Endothelial cell of umbilical vein (primary cell): ENCODE measurements at regions not wholly inside any gene's neighbourhood (a gene's known extent, or its start where the extent isn't known, plus 50 kb on each side); places are given as distances from the start of the nearest gene placed in this dataset.

Experiments used
- BruUV-seq: library from RNA; stranded (reverse); fragments of 400-500 nt; replicated peaks from 2 replicates; lab custom pipeline; 2021; lab: Mats Ljungman, UMichigan
- CTCF ChIA-PET: fragments of 300-600, 350-600 bp; sonication (Branson Sonifier 250); formaldehyde crosslinking; loops from one replicate; lab custom pipeline; 2021; ENCODE audit warnings: antibody characterized with exemption, inconsistent platforms; lab: Charles Lee
- POLR2A ChIA-PET: fragments of 300-600, 350-600 bp; sonication (Branson Sonifier 250); formaldehyde crosslinking; loops from one replicate; lab custom pipeline; 2021; ENCODE audit warnings: antibody characterized with exemption, inconsistent platforms; lab: Charles Lee
- DNase-seq: peaks from one replicate; pipeline ENCODE4 v3.0.0-alpha.2; 2011; ENCODE audit warnings: low read depth, low spot score
- FAIRE-seq: peaks from 2 replicates; lab custom pipeline; 2011; peaks lifted over from hg19 to GRCh38; lab: Jason Lieb, UNC
- H2AFZ ChIP-seq: 2 replicates; pipeline ENCODE4 v1.6.0; 2012; ENCODE audit warnings: low read depth, low read length, control low read depth, inconsistent platforms
- H3K27ac ChIP-seq: 2 replicates; pipeline ENCODE4 v1.5.1; 2011; ENCODE audit warnings: low read depth, mild to moderate bottlenecking, control low read depth, low read length, moderate library complexity; ENCODE audit not compliant: insufficient read depth
- H3K27me3 ChIP-seq, 2 experiments: 2 replicates each; pipeline versions ENCODE4 v1.6.0 to v1.6.1; 2011; ENCODE audit warnings: low read length in 2 of 2, mixed read lengths in 1 of 2; ENCODE audit not compliant: control insufficient read depth in 2 of 2, insufficient read depth in 2 of 2
- H3K36me3 ChIP-seq, 2 experiments: 2 replicates in 1 of 2; 3 replicates in 1 of 2; pipeline ENCODE4 v1.5.1; 2011; ENCODE audit warnings: low read length in 2 of 2, mild to moderate bottlenecking in 1 of 2, moderate library complexity in 1 of 2; ENCODE audit not compliant: control insufficient read depth in 2 of 2, insufficient read depth in 2 of 2; ENCODE audit errors: extremely low read depth in 1 of 2
- H3K4me1 ChIP-seq: 3 replicates; pipeline ENCODE4 v1.5.1; 2011; ENCODE audit warnings: mild to moderate bottlenecking, low read length; ENCODE audit not compliant: control insufficient read depth, insufficient read depth; ENCODE audit errors: extremely low read depth
- H3K4me2 ChIP-seq: 2 replicates; pipeline ENCODE4 v1.6.1; 2011; ENCODE audit warnings: low read length, control low read depth, mixed read lengths; ENCODE audit not compliant: insufficient read depth
- H3K4me3 ChIP-seq, 3 experiments: fragments of 200-600 bp in 1 of 3; sonication (generic), shearing (Covaris generic) in 1 of 3; replicated peaks in 1 of 3; 2 replicates each; pipeline ENCODE4 v1.5.1; 2011 to 2016; ENCODE audit warnings: control low read depth in 3 of 3, low read length in 3 of 3, mild to moderate bottlenecking in 2 of 3, inconsistent platforms in 1 of 3, low read depth in 1 of 3, moderate library complexity in 1 of 3; ENCODE audit not compliant: insufficient read depth in 1 of 3
- H3K79me2 ChIP-seq: 2 replicates; pipeline ENCODE4 v1.6.0; 2012; ENCODE audit warnings: low read length, inconsistent platforms; ENCODE audit not compliant: control insufficient read depth, insufficient read depth
- H3K9ac ChIP-seq: replicated peaks from 2 replicates; pipeline ENCODE3; 2011; ENCODE audit warnings: low read length, control low read depth; ENCODE audit not compliant: insufficient read depth; ENCODE audit errors: extremely low read depth
- H3K9me1 ChIP-seq: replicated peaks from 3 replicates; pipeline ENCODE4 v1.6.0; 2011; ENCODE audit warnings: mild to moderate bottlenecking, low read length; ENCODE audit not compliant: control insufficient read depth, insufficient read depth; ENCODE audit errors: extremely low read depth
- H3K9me3 ChIP-seq: replicated peaks from 2 replicates; pipeline ENCODE4 v1.5.1; 2012; ENCODE audit warnings: low read length, inconsistent platforms; ENCODE audit not compliant: control insufficient read depth, insufficient read depth
- H4K20me1 ChIP-seq: replicated peaks from 2 replicates; pipeline ENCODE3; 2011; ENCODE audit warnings: mild to moderate bottlenecking, low read length; ENCODE audit not compliant: control insufficient read depth, insufficient read depth; ENCODE audit errors: extremely low read depth
- CTCF ChIP-seq, 2 donors: IDR thresholded peaks; 1 replicate in 1 of 2; 2 replicates in 1 of 2; pipeline ENCODE4 v1.5.1; 2011; ENCODE audit warnings: low read length in 2 of 2, mild to moderate bottlenecking in 2 of 2, moderate library complexity in 2 of 2, control low read depth in 1 of 2, inconsistent platforms in 1 of 2, low read depth in 1 of 2; ENCODE audit not compliant: insufficient read depth in 1 of 2; ENCODE audit errors: extremely low read depth in 1 of 2
- EZH2 ChIP-seq: IDR thresholded peaks from 2 replicates; pipeline ENCODE4 v1.6.1; 2012; ENCODE audit warnings: borderline replicate concordance, low read depth, mild to moderate bottlenecking, moderate library complexity, low read length, inconsistent platforms; ENCODE audit not compliant: severe bottlenecking
- FOS ChIP-seq: IDR thresholded peaks from 2 replicates; pipeline ENCODE4 v1.6.1; 2011; ENCODE audit warnings: mild to moderate bottlenecking, low read length, moderate library complexity, borderline replicate concordance; ENCODE audit not compliant: insufficient read depth
- GATA2 ChIP-seq: IDR thresholded peaks from 2 replicates; pipeline ENCODE4 v1.7.0; 2011; ENCODE audit warnings: low read depth, mild to moderate bottlenecking, moderate library complexity, mixed read lengths, low read length; ENCODE audit not compliant: insufficient read length, insufficient read depth
- JUN ChIP-seq: IDR thresholded peaks from 2 replicates; pipeline ENCODE4 v1.6.1; 2011; ENCODE audit warnings: borderline replicate concordance, low read depth; ENCODE audit not compliant: insufficient read length, insufficient read depth
- MAX ChIP-seq: IDR thresholded peaks from 2 replicates; pipeline ENCODE4 v1.6.1; 2011; ENCODE audit not compliant: insufficient read depth, insufficient read length
- MYC ChIP-seq: IDR thresholded peaks from one replicate; pipeline ENCODE4 v1.6.1; 2011; ENCODE audit warnings: mild to moderate bottlenecking, low read depth, low read length
- POLR2A ChIP-seq: IDR thresholded peaks from 2 replicates; pipeline ENCODE4 v1.6.1; 2012; ENCODE audit warnings: low read depth, mild to moderate bottlenecking, control low read depth, low read length
- POLR2AphosphoS5 ChIP-seq: IDR thresholded peaks from 2 replicates; pipeline ENCODE4 v1.6.1; 2012; ENCODE audit warnings: low read depth, mild to moderate bottlenecking, control low read depth, low read length, moderate library complexity; ENCODE audit not compliant: insufficient read depth
- dilution Hi-C: fragments of 300-500 bp; cut with MboI; formaldehyde crosslinking; loops from one replicate; pipeline ENCODE4 v1.15.0; 2019; ENCODE audit warnings: low sequenced_read_pairs; ENCODE audit not compliant: extremely low pct_ligation_motif_present
- intact Hi-C: fragments of 100-400 bp; cut with micrococcal nuclease; formaldehyde crosslinking; loops from one replicate; pipeline ENCODE4 v1.10.0; 2022

- intact Hi-C loops: no loop called here
- no peak for FAIRE-seq
Observed at GRCh38 chr1:189369612-189370011, 1108.1 kb downstream of the BRINP3 start.

More at GRCh38 chr1:189369612-189370011, 1108.1 kb downstream of the BRINP3 start:
- no peaks in the 10 kb centered on the region for H4K20me1 ChIP-seq
- H3K9me1 ChIP-seq: no peaks in the 10 kb centered on the region
- H3K36me3 ChIP-seq: no peaks in the 10 kb centered on the region
- no peak overlapping the region for H3K27ac ChIP-seq
- no TSS peak for BruUV-seq
- H3K27me3 ChIP-seq: no peaks in the 10 kb centered on the region
- no peak overlapping the region for H2AFZ ChIP-seq
- H3K4me3 ChIP-seq: no peak overlapping the region
- no peak for TF ChIP-seq FOS
- TF ChIP-seq CTCF (IDR thresholded peaks at IDR 0.05; ENCODE audit: extremely low read depth in 1 of 2, insufficient read depth in 1 of 2, low read depth in 1 of 2, low read length in 2 of 2): no peak
- no peak for TF ChIP-seq POLR2AphosphoS5
- TF ChIP-seq JUN: no peak
- no peak for TF ChIP-seq MAX
- TF ChIP-seq POLR2A: no peak
- TF ChIP-seq EZH2: no peak
- no peak for TF ChIP-seq GATA2
- TF ChIP-seq MYC: no peak
- no peaks in the 10 kb centered on the region for H3K4me1 ChIP-seq
- H3K9ac ChIP-seq: no peak overlapping the region
- ChIA-PET CTCF (no interaction called here), POLR2A (no interaction called here)
- H3K79me2 ChIP-seq: no peaks in the 10 kb centered on the region
- H3K4me2 ChIP-seq: no peak overlapping the region
- no peaks in the 10 kb centered on the region for H3K9me3 ChIP-seq
- dilution Hi-C loops: no loop called here
- no peak for DNase-seq
